SK-N-SH (cell line): ENCODE measurements at regions not wholly inside any gene's neighbourhood (a gene's known extent, or its start where the extent isn't known, plus 50 kb on each side); places are given as distances from the start of the nearest gene placed in this dataset.
A peak's percentile ranks its signal among the peaks of the same experiment; 100 is the strongest.

Source experiments
- CTCF ChIA-PET: fragments of 300-600, 350-600 bp; formaldehyde crosslinking; extraction: SDS; loops from one replicate; lab custom pipeline; 2021; lab: Yijun Ruan, JAX
- POLR2A ChIA-PET: fragments of 350-600 bp; sonication (Branson Sonifier 250); formaldehyde crosslinking; extraction: SDS; loops from one replicate; lab custom pipeline; 2020; ENCODE audit warnings: antibody characterized with exemption, inconsistent platforms; lab: Yijun Ruan, JAX
- DNase-seq: peaks from one replicate; pipeline ENCODE4 v3.0.0; 2012
- H2AFZ ChIP-seq: fragments of 200-600 bp; sonication (generic); 2 replicates; pipeline ENCODE4 v1.8.1; 2016; ENCODE audit warnings: antibody characterized with exemption, mild to moderate bottlenecking, low read depth
- H3F3A ChIP-seq: fragments of 200-600 bp; sonication (generic); replicated peaks from 2 replicates; pipeline ENCODE3; 2016; ENCODE audit warnings: antibody characterized with exemption, mild to moderate bottlenecking; ENCODE audit not compliant: insufficient read depth
- H3K27ac ChIP-seq, 2 experiments: fragments of 200-500 bp in 1 of 2; fragments of 200-600 bp in 1 of 2; sonication (Bioruptor generic) in 1 of 2; sonication (generic), shearing (Covaris generic) in 1 of 2; 2 replicates each; pipeline versions ENCODE4 v1.5.1 to v1.6.1; 2014 to 2016; ENCODE audit warnings: low read depth in 2 of 2, inconsistent platforms in 1 of 2, low read length in 1 of 2, mild to moderate bottlenecking in 1 of 2, mixed read lengths in 1 of 2
- H3K27me3 ChIP-seq: fragments of 200-600 bp; sonication (generic), shearing (Covaris generic); 2 replicates; pipeline ENCODE4 v1.6.1; 2016; ENCODE audit warnings: mixed run types; ENCODE audit not compliant: insufficient read depth
- H3K36me3 ChIP-seq, 2 experiments: fragments of 200-500 bp in 1 of 2; fragments of 200-600 bp in 1 of 2; sonication (Bioruptor generic) in 1 of 2; sonication (generic) in 1 of 2; replicated peaks in 1 of 2; 2 replicates each; pipeline versions ENCODE3 to v1.5.1; 2014 to 2016; ENCODE audit warnings: low read length in 1 of 2, mild to moderate bottlenecking in 1 of 2; ENCODE audit not compliant: insufficient read depth in 2 of 2, control insufficient read depth in 1 of 2
- H3K4me1 ChIP-seq, 2 experiments: fragments of 200-500 bp in 1 of 2; fragments of 200-600 bp in 1 of 2; sonication (Bioruptor generic) in 1 of 2; sonication (generic), shearing (Covaris generic) in 1 of 2; 2 replicates each; pipeline versions ENCODE4 v1.5.1 to v1.6.1; 2014 to 2016; ENCODE audit warnings: low read depth in 1 of 2, low read length in 1 of 2, mixed run types in 1 of 2; ENCODE audit not compliant: insufficient read depth in 2 of 2, control insufficient read depth in 1 of 2
- H3K4me2 ChIP-seq: fragments of 200-600 bp; sonication (generic), shearing (Covaris generic); 2 replicates; pipeline ENCODE4 v1.6.1; 2017; ENCODE audit warnings: mixed run types
- H3K4me3 ChIP-seq, 2 experiments: fragments of 200-500 bp in 1 of 2; fragments of 200-600 bp in 1 of 2; sonication (Bioruptor generic) in 1 of 2; sonication (generic), shearing (Covaris generic) in 1 of 2; 2 replicates each; pipeline versions ENCODE4 v1.5.1 to v1.8.1; 2014 to 2016; ENCODE audit warnings: low read depth in 2 of 2, inconsistent platforms in 1 of 2, low read length in 1 of 2, mild to moderate bottlenecking in 1 of 2, mixed read lengths in 1 of 2, moderate library complexity in 1 of 2
- H3K79me2 ChIP-seq: fragments of 200-600 bp; sonication (generic); 2 replicates; pipeline ENCODE4 v1.8.1; 2017; ENCODE audit warnings: mild to moderate bottlenecking; ENCODE audit not compliant: insufficient read depth
- H3K9ac ChIP-seq: fragments of 200-600 bp; sonication (generic); 2 replicates; pipeline ENCODE4 v1.6.1; 2017; ENCODE audit warnings: mixed run types
- H3K9me2 ChIP-seq: fragments of 200-600 bp; sonication (generic); 2 replicates; pipeline ENCODE4 v1.6.1; 2017; ENCODE audit warnings: mixed run types
- H3K9me3 ChIP-seq: fragments of 200-600 bp; sonication (generic); 2 replicates; pipeline ENCODE4 v1.6.1; 2017; ENCODE audit warnings: mixed run types, mild to moderate bottlenecking, moderate library complexity
- H4K20me1 ChIP-seq: fragments of 200-600 bp; sonication (generic); 2 replicates; pipeline ENCODE4 v1.6.1; 2017; ENCODE audit warnings: mild to moderate bottlenecking, mixed run types; ENCODE audit not compliant: insufficient read depth
- ELF1 ChIP-seq: IDR thresholded peaks from 2 replicates; pipeline ENCODE4 v1.4.0; 2012
- FOXM1 ChIP-seq: IDR thresholded peaks from 2 replicates; pipeline ENCODE4 v1.4.0; 2012; ENCODE audit warnings: low read depth, mild to moderate bottlenecking
- GABPA ChIP-seq: IDR thresholded peaks from 2 replicates; pipeline ENCODE4 v1.4.0; 2012; ENCODE audit warnings: low read depth, mild to moderate bottlenecking
- JUND ChIP-seq: IDR thresholded peaks from 2 replicates; pipeline ENCODE4 v1.4.0; 2012
- MEF2A ChIP-seq: IDR thresholded peaks from 2 replicates; pipeline ENCODE4 v1.4.0; 2012; ENCODE audit warnings: low read depth, borderline replicate concordance
- MXI1 ChIP-seq: IDR thresholded peaks from 2 replicates; pipeline ENCODE4 v1.6.1; 2012; ENCODE audit warnings: mild to moderate bottlenecking, low read depth, low read length, improper control_type of control experiment
- NRF1 ChIP-seq: IDR thresholded peaks from 2 replicates; pipeline ENCODE4 v1.6.1; 2012; ENCODE audit warnings: low read depth, mild to moderate bottlenecking, low read length
- PBX3 ChIP-seq: IDR thresholded peaks from 2 replicates; pipeline ENCODE4; 2012
- RFX5 ChIP-seq: IDR thresholded peaks from 2 replicates; pipeline ENCODE4 v1.6.1; 2012; ENCODE audit warnings: mild to moderate bottlenecking, improper control_type of control experiment, low read length
- RXRA ChIP-seq: IDR thresholded peaks from 2 replicates; pipeline ENCODE4 v1.4.0; 2012; ENCODE audit warnings: low read depth, mild to moderate bottlenecking, borderline replicate concordance
- SIN3A ChIP-seq: IDR thresholded peaks from 2 replicates; pipeline ENCODE4 v1.6.1; 2012; ENCODE audit warnings: low read depth, mild to moderate bottlenecking, low read length, moderate library complexity, borderline replicate concordance
- SMC3 ChIP-seq: IDR thresholded peaks from 2 replicates; pipeline ENCODE4 v1.6.1; 2012; ENCODE audit warnings: low read depth, low read length, improper control_type of control experiment
- TAF1 ChIP-seq: IDR thresholded peaks from 2 replicates; pipeline ENCODE4 v1.6.1; 2012; ENCODE audit warnings: low read depth, mild to moderate bottlenecking, low read length, moderate library complexity, borderline replicate concordance
- TCF12 ChIP-seq: IDR thresholded peaks from 2 replicates; pipeline ENCODE4 v1.4.0; 2012
- USF1 ChIP-seq: IDR thresholded peaks from 2 replicates; pipeline ENCODE4 v1.4.0; 2012; ENCODE audit warnings: low read depth, borderline replicate concordance
- YY1 ChIP-seq: IDR thresholded peaks from 2 replicates; pipeline ENCODE4 v1.4.0; 2012; ENCODE audit warnings: low read depth, mild to moderate bottlenecking
- WGBS: methylation state at CpG from one replicate; pipeline ENCODE4 v1.1.6; 2017; ENCODE audit warnings: low lambda C conversion rate; 5-methylcytosine and 5-hydroxymethylcytosine counted together
- TF ChIP-seq, protein P1 (sequence below): fragments of 150-350 bp; IDR thresholded peaks from 2 replicates; pipeline ENCODE4 v1.6.1; 2016; ENCODE audit warnings: mild to moderate bottlenecking, low read depth, low read length
- TF ChIP-seq, protein P2 (sequence below): IDR thresholded peaks from 2 replicates; pipeline ENCODE4 v1.6.1; 2012; ENCODE audit warnings: mild to moderate bottlenecking, low read depth, low read length, moderate library complexity
- TF ChIP-seq, protein P3 (sequence below): IDR thresholded peaks from 2 replicates; pipeline ENCODE4 v1.4.0; 2012; ENCODE audit warnings: low read depth

DNA sequence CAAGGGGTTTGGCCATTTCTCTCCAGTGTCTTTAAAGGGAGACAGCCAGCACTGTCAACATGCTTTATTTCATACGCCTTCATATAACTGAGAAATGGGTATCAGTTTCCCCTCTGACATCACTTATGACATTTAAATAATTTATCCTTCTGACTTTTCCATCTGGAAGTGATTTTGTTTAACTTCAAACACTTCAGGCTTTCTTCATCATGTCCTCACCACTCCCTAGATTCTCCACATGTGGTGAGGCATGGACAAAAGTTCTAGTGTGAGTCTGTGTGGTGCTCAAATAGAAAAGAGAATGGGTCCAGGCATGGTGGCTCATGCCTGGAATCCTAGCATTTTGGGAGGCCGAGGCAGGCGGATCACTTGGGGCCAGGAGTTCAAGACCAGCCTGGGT lies 158.6 kb downstream of the TXNL1 start:
- CTCF ChIA-PET, result no interaction called here
- H3K9me2 ChIP-seq, result no peaks in the 10 kb centered on the region
- POLR2A ChIA-PET, result no interaction called here
- DNase-seq, result no peak
- no peak overlapping the region for H3K4me3 ChIP-seq
- no peak overlapping the region for H3K9ac ChIP-seq
- no peak overlapping the region for H3K27ac ChIP-seq
- no peaks in the 10 kb centered on the region for H3F3A ChIP-seq
- no peak overlapping the region for H3K4me2 ChIP-seq
- H3K36me3 ChIP-seq, result no peaks in the 10 kb centered on the region
- H4K20me1 ChIP-seq, result no peaks in the 10 kb centered on the region
- no peak overlapping the region for H2AFZ ChIP-seq
- H3K27me3 ChIP-seq, result no peaks in the 10 kb centered on the region
- TF ChIP-seq FOXM1 (no peak), NRF1 (no peak), SMC3 (no peak), ELF1 (no peak), MXI1 (no peak)
- 71% methylated on average over 3 of the region's 3 CpGs for WGBS
- H3K79me2 ChIP-seq, result no peaks in the 10 kb centered on the region
- H3K9me3 ChIP-seq, result no peaks in the 10 kb centered on the region
- no peaks in the 10 kb centered on the region for H3K4me1 ChIP-seq

DNA sequence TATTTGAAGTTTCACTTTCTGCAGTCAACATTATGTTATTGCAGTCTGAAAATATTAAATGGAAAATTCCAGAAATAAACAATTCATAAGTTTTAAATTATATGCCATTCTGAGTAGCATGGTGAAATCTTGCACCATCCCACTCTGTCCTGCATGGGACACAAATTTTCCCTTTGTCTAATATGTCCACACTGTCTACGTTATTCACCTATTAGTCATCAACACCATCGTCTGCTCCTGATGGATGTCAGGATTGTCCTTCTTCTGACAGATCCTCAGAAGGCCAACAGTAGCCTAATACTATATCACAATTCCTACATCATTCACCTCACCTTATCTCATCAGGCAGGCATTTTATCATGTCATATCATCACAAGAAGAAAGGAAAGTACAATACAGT lies 163.1 kb downstream of the TXNL1 start:
- H3K27ac ChIP-seq, result no peak overlapping the region
- no peaks in the 10 kb centered on the region for H4K20me1 ChIP-seq
- H3K79me2 ChIP-seq, result no peaks in the 10 kb centered on the region
- POLR2A ChIA-PET, result no interaction called here
- no peaks in the 10 kb centered on the region for H3K36me3 ChIP-seq
- H3K4me3 ChIP-seq, result no peak overlapping the region
- no peak overlapping the region for H3K4me2 ChIP-seq
- H3K9me3 ChIP-seq, result no peaks in the 10 kb centered on the region
- H3K4me1 ChIP-seq, result no peaks in the 10 kb centered on the region
- no peak for TF ChIP-seq TAF1
- 0 out of 2 replicates have a peak, but pooled peaks have one; percentile 7 for TF ChIP-seq JUND
- no peak for TF ChIP-seq USF1
- no peak for TF ChIP-seq RXRA
- TF ChIP-seq RFX5, result no peak
- TF ChIP-seq GABPA, result no peak
- no peak for TF ChIP-seq ELF1
- TF ChIP-seq, protein P1, sequence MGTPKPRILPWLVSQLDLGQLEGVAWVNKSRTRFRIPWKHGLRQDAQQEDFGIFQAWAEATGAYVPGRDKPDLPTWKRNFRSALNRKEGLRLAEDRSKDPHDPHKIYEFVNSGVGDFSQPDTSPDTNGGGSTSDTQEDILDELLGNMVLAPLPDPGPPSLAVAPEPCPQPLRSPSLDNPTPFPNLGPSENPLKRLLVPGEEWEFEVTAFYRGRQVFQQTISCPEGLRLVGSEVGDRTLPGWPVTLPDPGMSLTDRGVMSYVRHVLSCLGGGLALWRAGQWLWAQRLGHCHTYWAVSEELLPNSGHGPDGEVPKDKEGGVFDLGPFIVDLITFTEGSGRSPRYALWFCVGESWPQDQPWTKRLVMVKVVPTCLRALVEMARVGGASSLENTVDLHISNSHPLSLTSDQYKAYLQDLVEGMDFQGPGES, result no peak
- TF ChIP-seq MEF2A, result no peak
- no peak for TF ChIP-seq TCF12
- no peak for TF ChIP-seq YY1
- TF ChIP-seq PBX3, result 0 out of 2 replicates have a peak, but pooled peaks have one; percentile 14
- no peak for TF ChIP-seq SIN3A
- TF ChIP-seq, protein P2, sequence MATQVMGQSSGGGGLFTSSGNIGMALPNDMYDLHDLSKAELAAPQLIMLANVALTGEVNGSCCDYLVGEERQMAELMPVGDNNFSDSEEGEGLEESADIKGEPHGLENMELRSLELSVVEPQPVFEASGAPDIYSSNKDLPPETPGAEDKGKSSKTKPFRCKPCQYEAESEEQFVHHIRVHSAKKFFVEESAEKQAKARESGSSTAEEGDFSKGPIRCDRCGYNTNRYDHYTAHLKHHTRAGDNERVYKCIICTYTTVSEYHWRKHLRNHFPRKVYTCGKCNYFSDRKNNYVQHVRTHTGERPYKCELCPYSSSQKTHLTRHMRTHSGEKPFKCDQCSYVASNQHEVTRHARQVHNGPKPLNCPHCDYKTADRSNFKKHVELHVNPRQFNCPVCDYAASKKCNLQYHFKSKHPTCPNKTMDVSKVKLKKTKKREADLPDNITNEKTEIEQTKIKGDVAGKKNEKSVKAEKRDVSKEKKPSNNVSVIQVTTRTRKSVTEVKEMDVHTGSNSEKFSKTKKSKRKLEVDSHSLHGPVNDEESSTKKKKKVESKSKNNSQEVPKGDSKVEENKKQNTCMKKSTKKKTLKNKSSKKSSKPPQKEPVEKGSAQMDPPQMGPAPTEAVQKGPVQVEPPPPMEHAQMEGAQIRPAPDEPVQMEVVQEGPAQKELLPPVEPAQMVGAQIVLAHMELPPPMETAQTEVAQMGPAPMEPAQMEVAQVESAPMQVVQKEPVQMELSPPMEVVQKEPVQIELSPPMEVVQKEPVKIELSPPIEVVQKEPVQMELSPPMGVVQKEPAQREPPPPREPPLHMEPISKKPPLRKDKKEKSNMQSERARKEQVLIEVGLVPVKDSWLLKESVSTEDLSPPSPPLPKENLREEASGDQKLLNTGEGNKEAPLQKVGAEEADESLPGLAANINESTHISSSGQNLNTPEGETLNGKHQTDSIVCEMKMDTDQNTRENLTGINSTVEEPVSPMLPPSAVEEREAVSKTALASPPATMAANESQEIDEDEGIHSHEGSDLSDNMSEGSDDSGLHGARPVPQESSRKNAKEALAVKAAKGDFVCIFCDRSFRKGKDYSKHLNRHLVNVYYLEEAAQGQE, result no peak
- TF ChIP-seq, protein P3, sequence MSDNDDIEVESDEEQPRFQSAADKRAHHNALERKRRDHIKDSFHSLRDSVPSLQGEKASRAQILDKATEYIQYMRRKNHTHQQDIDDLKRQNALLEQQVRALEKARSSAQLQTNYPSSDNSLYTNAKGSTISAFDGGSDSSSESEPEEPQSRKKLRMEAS, result no peak
- H3K27me3 ChIP-seq, result no peaks in the 10 kb centered on the region
- H2AFZ ChIP-seq, result no peak overlapping the region
- H3K9me2 ChIP-seq, result no peaks in the 10 kb centered on the region
- CTCF ChIA-PET, result no interaction called here
- no peak for DNase-seq
- H3F3A ChIP-seq, result no peaks in the 10 kb centered on the region
- H3K9ac ChIP-seq, result no peak overlapping the region
- 13% methylated on average over 2 of the region's 2 CpGs for WGBS
